DMS79 treated with DMSO at 0.1 percent for 48 hours (cell line): ENCODE measurements at regions not wholly inside any gene's neighbourhood (a gene's known extent, or its start where the extent isn't known, plus 50 kb on each side); places are given as distances from the start of the nearest gene placed in this dataset.

ENCODE experiments used
- DNase-seq: peaks from one replicate; lab custom pipeline; 2025; lab: John Stamatoyannopoulos, UW

GRCh38 chr13:111968336-111969010, 98.5 kb upstream of the SOX1 start:
- DNase-seq: no peak

DNA sequence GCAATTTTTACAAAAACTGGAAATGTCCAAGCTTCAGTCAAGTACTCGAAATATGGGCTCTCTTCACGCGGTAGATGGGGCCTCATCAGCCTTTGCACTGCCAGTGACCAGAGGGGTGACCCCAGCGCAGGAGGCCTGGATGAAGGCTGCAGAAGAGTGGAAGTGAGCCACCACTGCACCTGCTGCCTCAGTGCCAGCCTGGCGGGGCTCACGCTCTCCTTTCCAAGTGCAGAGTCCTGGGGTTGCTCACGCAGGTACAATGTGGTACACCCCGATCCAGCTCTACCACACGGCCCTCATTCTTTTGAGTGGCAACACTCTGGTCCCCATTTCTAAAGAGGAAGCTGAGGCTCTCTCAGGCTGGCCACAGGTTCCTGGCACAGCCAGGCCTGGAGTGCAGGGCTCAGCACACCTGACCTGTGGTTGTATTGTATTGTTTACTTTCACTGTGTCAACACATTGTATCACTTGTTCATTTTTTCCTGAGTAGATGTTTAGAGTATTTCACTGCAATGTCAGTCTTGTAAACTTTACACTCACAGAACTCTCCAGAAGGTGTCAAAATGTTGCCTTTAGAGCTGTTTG, 97.3 kb upstream of the SOX1 start:
- no peak for DNase-seq

GRCh38 chr13:111970494-111971141, 96.3 kb upstream of the SOX1 start:
- DNase-seq: no peak

- no peak for DNase-seq
These were observed 94.8 kb upstream of the SOX1 start for GRCh38 chr13:111971891-111972780.

DNA sequence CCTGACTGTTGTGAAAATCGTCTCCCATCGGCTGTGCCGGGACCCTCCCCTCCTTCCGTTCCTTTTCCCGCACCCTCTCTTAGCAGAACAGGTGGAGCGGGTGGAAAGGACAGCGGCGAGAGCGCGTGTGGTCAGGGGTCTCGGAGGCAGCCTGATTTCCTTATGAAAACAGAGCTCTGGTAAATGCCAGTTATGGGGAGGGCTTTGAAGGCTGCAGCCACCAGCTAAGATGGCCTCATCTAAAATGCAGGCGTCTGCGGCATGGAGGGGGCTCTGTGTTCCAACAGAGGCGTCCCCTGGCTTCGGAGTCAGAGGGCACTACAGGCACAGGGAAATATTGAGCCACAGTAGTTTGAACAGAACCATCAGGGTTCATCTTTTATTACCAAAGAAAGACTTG, 93.8 kb upstream of the SOX1 start:
- DNase-seq: no peak

DNA sequence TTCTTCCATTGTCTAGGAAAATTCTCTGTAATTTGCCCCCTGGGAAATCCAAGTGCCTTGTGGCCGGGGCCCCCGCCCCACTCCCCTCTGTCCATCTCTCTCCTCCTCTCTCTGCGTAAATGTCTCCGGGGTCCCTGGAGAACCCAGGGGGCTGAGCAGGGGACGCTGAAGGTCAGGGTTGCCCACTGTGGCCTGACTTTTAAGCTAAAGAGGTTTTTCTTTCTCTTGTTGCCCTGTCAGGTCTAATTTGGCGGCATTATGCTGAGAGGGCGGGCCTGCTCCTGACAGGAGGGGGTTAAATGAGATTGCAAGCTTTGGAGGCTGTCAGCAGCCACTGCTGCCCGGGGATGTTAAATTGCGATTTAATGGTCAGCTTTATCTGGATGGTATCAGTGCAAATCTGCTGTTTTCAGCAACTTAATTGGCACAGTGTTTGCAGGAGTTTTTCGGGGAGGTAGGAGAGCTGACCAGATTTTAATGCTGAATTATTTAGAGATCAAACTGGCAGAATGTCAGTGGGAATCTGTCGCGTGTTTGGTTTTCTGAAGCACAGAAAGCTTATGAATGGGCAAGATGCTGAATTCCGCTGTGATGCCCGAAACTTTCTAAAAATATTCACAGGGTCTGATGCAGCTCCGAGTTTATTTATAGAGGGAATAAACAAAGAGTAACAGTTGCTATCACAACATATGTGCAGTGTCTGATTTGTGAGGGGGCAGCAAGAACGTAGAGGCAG, 93.2 kb upstream of the SOX1 start:
- DNase-seq: no peak

DNA sequence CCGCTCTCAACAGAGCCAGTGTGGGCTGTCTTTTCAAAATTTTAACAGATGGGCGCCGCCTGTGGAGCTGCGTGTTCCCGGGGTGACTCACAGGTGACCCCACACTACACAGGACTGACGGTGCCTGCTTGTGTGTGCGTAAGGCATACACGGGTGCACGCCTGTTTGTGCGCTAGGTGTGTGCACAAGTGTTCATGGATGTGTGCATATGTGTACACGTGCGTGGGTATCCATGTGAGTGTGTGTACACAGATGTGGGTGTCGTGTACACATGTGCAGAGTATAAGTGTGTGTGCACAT, 92.7 kb upstream of the SOX1 start:
- no peak for DNase-seq

DNA sequence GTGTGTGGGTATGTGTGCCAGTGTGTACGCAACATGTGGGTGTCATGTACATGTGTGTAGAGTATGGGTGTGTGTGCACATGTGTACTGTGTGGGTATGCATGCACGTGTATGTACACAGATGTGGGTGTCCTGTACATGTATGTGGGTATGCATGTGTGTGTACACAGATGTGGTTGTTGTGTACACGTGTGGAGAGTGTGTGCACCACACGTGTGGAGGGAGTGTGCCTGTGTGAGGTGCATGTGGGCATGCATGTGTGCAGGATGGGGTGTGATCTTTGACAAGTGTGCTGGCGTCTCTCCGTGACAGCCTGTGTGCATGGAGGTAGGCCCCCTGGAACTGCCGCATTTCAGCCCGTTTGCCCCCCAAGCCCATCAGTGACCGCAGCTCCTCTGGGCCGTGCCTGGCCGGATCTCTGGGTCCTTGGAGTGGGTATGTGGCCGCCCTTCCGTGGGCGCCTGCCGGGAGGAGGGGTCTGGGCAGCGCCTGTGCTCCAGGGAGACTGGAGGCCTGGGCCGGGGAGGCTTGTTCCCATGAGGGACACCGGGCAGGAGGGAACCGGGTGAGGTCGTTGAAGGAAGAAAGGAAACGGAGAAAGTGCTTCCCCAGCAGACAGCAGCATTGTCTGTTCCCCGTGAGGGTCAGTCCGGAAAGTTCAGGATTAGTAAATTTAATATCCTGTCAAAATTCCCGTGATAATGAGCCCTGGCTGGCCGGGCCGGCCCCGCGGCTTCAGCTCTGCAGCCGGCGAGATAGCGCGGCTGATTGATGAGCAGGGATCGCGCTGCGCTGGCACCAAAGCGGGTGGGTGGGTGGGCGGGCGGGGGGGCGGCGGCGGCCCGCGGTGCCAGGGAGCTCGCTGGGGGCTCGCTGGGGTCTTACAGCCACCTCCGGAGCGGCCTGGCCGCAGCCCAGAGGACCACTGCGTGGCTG, 91.1 kb upstream of the SOX1 start:
- no peak for DNase-seq

- DNase-seq: peak; percentile 40
These were observed 90.3 kb upstream of the SOX1 start for GRCh38 chr13:111976474-111977178.

DNA sequence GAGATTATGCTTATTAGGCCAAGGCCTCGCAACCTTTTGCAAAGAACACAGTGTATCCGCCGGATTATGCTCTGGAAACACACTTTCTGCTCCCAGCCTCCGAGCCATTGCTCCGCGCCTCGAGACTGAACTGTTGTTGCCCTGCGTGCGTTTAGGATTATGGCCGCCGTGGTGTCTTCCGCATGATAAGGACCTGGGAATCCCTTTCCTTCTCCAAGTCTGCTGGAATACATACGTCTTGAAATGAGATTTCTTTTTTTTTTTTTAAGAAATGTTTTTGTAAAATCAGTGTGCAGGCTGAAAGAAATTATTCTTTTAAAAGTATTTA, 89.8 kb upstream of the SOX1 start:
- no peak for DNase-seq

DNA sequence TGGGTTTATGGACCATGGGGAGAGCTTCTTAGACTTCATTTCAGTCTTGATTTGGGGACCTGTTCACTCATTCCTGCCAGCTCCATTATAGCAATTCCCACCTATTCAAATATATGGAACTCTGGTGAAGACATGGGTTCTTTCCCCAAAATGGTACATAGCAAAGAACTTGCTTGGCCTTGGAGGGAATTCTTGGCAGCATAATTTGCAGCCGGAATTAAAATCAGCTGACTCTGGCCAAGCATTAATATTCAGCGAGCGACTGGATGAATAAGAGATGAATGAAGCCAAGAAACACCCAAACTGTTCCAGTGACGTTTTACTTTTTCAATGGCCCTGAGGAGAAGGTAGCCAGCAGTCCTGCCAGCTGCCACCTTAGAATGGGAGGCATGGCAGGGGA, 88.4 kb upstream of the SOX1 start:
- DNase-seq: no peak

- no peak for DNase-seq
These were observed 86.6 kb upstream of the SOX1 start for GRCh38 chr13:111980146-111980929.

DNA sequence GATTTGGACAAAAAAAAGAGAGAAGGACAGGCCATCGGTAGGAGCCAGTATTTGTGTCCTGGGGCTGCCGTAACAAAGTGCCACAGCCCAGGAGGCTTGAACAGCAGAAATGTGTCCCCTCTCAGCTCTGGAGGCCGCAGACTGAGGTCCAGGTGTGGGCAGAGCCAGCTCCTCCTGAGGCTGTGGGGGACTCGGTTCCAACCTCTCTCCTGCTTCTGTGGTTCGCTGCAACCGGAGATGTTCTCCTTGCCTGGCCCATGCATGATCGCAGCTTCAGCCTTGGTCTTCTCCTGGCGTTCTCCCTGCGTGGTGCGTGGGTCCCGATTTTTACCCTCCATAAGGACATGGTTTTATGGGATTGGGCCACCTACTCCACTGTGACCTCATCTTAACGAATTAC, 85.9 kb upstream of the SOX1 start:
- DNase-seq: no peak

GRCh38 chr13:111981446-111982165, 85.3 kb upstream of the SOX1 start:
- DNase-seq: no peak

GRCh38 chr13:111984349-111984748, 82.6 kb upstream of the SOX1 start:
- DNase-seq: no peak

GRCh38 chr13:111990362-111990761, 76.6 kb upstream of the SOX1 start:
- DNase-seq: no peak

DNA sequence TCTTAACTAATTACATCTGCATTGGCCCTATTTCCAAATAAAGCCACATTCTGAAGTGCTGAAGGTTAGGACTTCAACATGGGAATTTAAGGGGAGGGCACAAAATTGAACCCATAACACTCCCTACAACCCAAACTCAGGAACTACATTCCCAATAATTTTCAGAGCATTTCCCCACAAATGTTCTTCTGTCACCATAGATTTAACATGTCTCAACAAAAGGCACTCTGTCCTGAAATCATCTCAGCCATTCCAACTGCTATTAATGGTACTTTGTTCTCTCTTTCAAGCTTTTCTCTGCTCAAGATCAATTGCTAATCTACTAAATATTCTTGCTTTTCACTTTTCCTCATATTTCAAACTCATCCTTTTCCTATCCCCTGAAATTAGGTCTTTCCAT, 74.0 kb upstream of the SOX1 start:
- no peak for DNase-seq

DNA sequence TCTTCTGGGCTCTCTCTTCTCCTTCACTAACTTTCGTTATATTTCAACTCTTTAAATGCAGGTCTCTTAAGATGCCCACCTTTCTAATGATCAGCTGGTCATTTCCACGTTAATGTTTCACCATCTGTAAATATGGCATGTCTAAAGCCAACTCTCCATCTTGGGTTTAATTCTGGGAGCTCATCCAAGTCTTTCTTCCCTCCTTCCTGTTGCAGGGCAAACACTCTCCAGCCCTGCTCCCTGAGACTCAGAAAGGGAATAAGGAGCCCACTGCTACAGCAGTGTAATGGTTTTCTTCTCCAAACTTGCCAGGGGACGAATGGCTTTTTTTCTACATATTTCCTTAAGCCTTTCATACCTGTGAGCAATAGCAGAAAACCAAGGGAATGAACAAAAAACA, 73.3 kb upstream of the SOX1 start:
- DNase-seq: no peak

GRCh38 chr13:111994578-111994977, 72.4 kb upstream of the SOX1 start:
- DNase-seq: no peak
